ENCODE measurements at regions not wholly inside any gene's neighbourhood (a gene's known extent, or its start where the extent isn't known, plus 50 kb on each side); places are given as distances from the start of the nearest gene placed in this dataset.

- TF ChIP-seq, protein P1, sequence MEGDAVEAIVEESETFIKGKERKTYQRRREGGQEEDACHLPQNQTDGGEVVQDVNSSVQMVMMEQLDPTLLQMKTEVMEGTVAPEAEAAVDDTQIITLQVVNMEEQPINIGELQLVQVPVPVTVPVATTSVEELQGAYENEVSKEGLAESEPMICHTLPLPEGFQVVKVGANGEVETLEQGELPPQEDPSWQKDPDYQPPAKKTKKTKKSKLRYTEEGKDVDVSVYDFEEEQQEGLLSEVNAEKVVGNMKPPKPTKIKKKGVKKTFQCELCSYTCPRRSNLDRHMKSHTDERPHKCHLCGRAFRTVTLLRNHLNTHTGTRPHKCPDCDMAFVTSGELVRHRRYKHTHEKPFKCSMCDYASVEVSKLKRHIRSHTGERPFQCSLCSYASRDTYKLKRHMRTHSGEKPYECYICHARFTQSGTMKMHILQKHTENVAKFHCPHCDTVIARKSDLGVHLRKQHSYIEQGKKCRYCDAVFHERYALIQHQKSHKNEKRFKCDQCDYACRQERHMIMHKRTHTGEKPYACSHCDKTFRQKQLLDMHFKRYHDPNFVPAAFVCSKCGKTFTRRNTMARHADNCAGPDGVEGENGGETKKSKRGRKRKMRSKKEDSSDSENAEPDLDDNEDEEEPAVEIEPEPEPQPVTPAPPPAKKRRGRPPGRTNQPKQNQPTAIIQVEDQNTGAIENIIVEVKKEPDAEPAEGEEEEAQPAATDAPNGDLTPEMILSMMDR (IDR thresholded peaks at IDR 0.05) = peak; percentile 27 to 34 (median 32)
- TF ChIP-seq POLR2A (IDR thresholded peaks at IDR 0.05) = no peak
Observed at GRCh38 chrX:39705290-39705689, 392.5 kb downstream of the BCOR start.

All from transverse colon (tissue), 3 donors.